SK-N-SH (cell line): ENCODE measurements at regions not wholly inside any gene's neighbourhood (a gene's known extent, or its start where the extent isn't known, plus 50 kb on each side); places are given as distances from the start of the nearest gene placed in this dataset.

Experiments
- CTCF ChIA-PET: fragments of 300-600, 350-600 bp; formaldehyde crosslinking; extraction: SDS; loops from one replicate; lab custom pipeline; 2021; lab: Yijun Ruan, JAX
- POLR2A ChIA-PET: fragments of 350-600 bp; sonication (Branson Sonifier 250); formaldehyde crosslinking; extraction: SDS; loops from one replicate; lab custom pipeline; 2020; ENCODE audit warnings: antibody characterized with exemption, inconsistent platforms; lab: Yijun Ruan, JAX
- DNase-seq: peaks from one replicate; pipeline ENCODE4 v3.0.0; 2012
- H2AFZ ChIP-seq: fragments of 200-600 bp; sonication (generic); 2 replicates; pipeline ENCODE4 v1.8.1; 2016; ENCODE audit warnings: antibody characterized with exemption, mild to moderate bottlenecking, low read depth
- H3F3A ChIP-seq: fragments of 200-600 bp; sonication (generic); replicated peaks from 2 replicates; pipeline ENCODE3; 2016; ENCODE audit warnings: antibody characterized with exemption, mild to moderate bottlenecking; ENCODE audit not compliant: insufficient read depth
- H3K27ac ChIP-seq, 2 experiments: fragments of 200-500 bp in 1 of 2; fragments of 200-600 bp in 1 of 2; sonication (Bioruptor generic) in 1 of 2; sonication (generic), shearing (Covaris generic) in 1 of 2; 2 replicates each; pipeline versions ENCODE4 v1.5.1 to v1.6.1; 2014 to 2016; ENCODE audit warnings: low read depth in 2 of 2, inconsistent platforms in 1 of 2, low read length in 1 of 2, mild to moderate bottlenecking in 1 of 2, mixed read lengths in 1 of 2
- H3K27me3 ChIP-seq: fragments of 200-600 bp; sonication (generic), shearing (Covaris generic); 2 replicates; pipeline ENCODE4 v1.6.1; 2016; ENCODE audit warnings: mixed run types; ENCODE audit not compliant: insufficient read depth
- H3K36me3 ChIP-seq, 2 experiments: fragments of 200-500 bp in 1 of 2; fragments of 200-600 bp in 1 of 2; sonication (Bioruptor generic) in 1 of 2; sonication (generic) in 1 of 2; replicated peaks in 1 of 2; 2 replicates each; pipeline versions ENCODE3 to v1.5.1; 2014 to 2016; ENCODE audit warnings: low read length in 1 of 2, mild to moderate bottlenecking in 1 of 2; ENCODE audit not compliant: insufficient read depth in 2 of 2, control insufficient read depth in 1 of 2
- H3K4me1 ChIP-seq, 2 experiments: fragments of 200-500 bp in 1 of 2; fragments of 200-600 bp in 1 of 2; sonication (Bioruptor generic) in 1 of 2; sonication (generic), shearing (Covaris generic) in 1 of 2; 2 replicates each; pipeline versions ENCODE4 v1.5.1 to v1.6.1; 2014 to 2016; ENCODE audit warnings: low read depth in 1 of 2, low read length in 1 of 2, mixed run types in 1 of 2; ENCODE audit not compliant: insufficient read depth in 2 of 2, control insufficient read depth in 1 of 2
- H3K4me2 ChIP-seq: fragments of 200-600 bp; sonication (generic), shearing (Covaris generic); 2 replicates; pipeline ENCODE4 v1.6.1; 2017; ENCODE audit warnings: mixed run types
- H3K4me3 ChIP-seq, 2 experiments: fragments of 200-500 bp in 1 of 2; fragments of 200-600 bp in 1 of 2; sonication (Bioruptor generic) in 1 of 2; sonication (generic), shearing (Covaris generic) in 1 of 2; 2 replicates each; pipeline versions ENCODE4 v1.5.1 to v1.8.1; 2014 to 2016; ENCODE audit warnings: low read depth in 2 of 2, inconsistent platforms in 1 of 2, low read length in 1 of 2, mild to moderate bottlenecking in 1 of 2, mixed read lengths in 1 of 2, moderate library complexity in 1 of 2
- H3K79me2 ChIP-seq: fragments of 200-600 bp; sonication (generic); 2 replicates; pipeline ENCODE4 v1.8.1; 2017; ENCODE audit warnings: mild to moderate bottlenecking; ENCODE audit not compliant: insufficient read depth
- H3K9ac ChIP-seq: fragments of 200-600 bp; sonication (generic); 2 replicates; pipeline ENCODE4 v1.6.1; 2017; ENCODE audit warnings: mixed run types
- H3K9me2 ChIP-seq: fragments of 200-600 bp; sonication (generic); 2 replicates; pipeline ENCODE4 v1.6.1; 2017; ENCODE audit warnings: mixed run types
- H3K9me3 ChIP-seq: fragments of 200-600 bp; sonication (generic); 2 replicates; pipeline ENCODE4 v1.6.1; 2017; ENCODE audit warnings: mixed run types, mild to moderate bottlenecking, moderate library complexity
- H4K20me1 ChIP-seq: fragments of 200-600 bp; sonication (generic); 2 replicates; pipeline ENCODE4 v1.6.1; 2017; ENCODE audit warnings: mild to moderate bottlenecking, mixed run types; ENCODE audit not compliant: insufficient read depth
- EP300 ChIP-seq, 2 experiments: IDR thresholded peaks; 2 replicates each; pipeline versions ENCODE4 v1.4.0 to v1.6.1; 2012; ENCODE audit warnings: borderline replicate concordance in 1 of 2, low read depth in 1 of 2, low read length in 1 of 2
- FOXJ3 ChIP-seq: sonication (generic); formaldehyde crosslinking; IDR thresholded peaks from 2 replicates; pipeline ENCODE4 v1.5.1; 2020; ENCODE audit warnings: mild to moderate bottlenecking, missing genetic modification reagents
- GATA2 ChIP-seq: sonication (generic); formaldehyde crosslinking; IDR thresholded peaks from 2 replicates; pipeline ENCODE4 v1.5.0; 2020; ENCODE audit warnings: mild to moderate bottlenecking, missing genetic modification reagents
- JUND ChIP-seq: IDR thresholded peaks from 2 replicates; pipeline ENCODE4 v1.4.0; 2012
- MEF2A ChIP-seq: IDR thresholded peaks from 2 replicates; pipeline ENCODE4 v1.4.0; 2012; ENCODE audit warnings: low read depth, borderline replicate concordance
- MXI1 ChIP-seq: IDR thresholded peaks from 2 replicates; pipeline ENCODE4 v1.6.1; 2012; ENCODE audit warnings: mild to moderate bottlenecking, low read depth, low read length, improper control_type of control experiment
- NFIC ChIP-seq: IDR thresholded peaks from 2 replicates; pipeline ENCODE4 v1.4.0; 2012; ENCODE audit warnings: borderline replicate concordance
- NRF1 ChIP-seq: IDR thresholded peaks from 2 replicates; pipeline ENCODE4 v1.6.1; 2012; ENCODE audit warnings: low read depth, mild to moderate bottlenecking, low read length
- POLR2AphosphoS5 ChIP-seq: IDR thresholded peaks from 2 replicates; pipeline ENCODE4 v1.6.1; 2012; ENCODE audit warnings: low read depth, low read length
- RXRA ChIP-seq: IDR thresholded peaks from 2 replicates; pipeline ENCODE4 v1.4.0; 2012; ENCODE audit warnings: low read depth, mild to moderate bottlenecking, borderline replicate concordance
- SMC3 ChIP-seq: IDR thresholded peaks from 2 replicates; pipeline ENCODE4 v1.6.1; 2012; ENCODE audit warnings: low read depth, low read length, improper control_type of control experiment
- TAF1 ChIP-seq: IDR thresholded peaks from 2 replicates; pipeline ENCODE4 v1.6.1; 2012; ENCODE audit warnings: low read depth, mild to moderate bottlenecking, low read length, moderate library complexity, borderline replicate concordance
- TCF12 ChIP-seq: IDR thresholded peaks from 2 replicates; pipeline ENCODE4 v1.4.0; 2012
- TF ChIP-seq, protein P1 (sequence below): IDR thresholded peaks from 2 replicates; pipeline ENCODE4 v1.6.1; 2012; ENCODE audit warnings: mild to moderate bottlenecking, low read depth, low read length, moderate library complexity
- TF ChIP-seq, protein P2 (sequence below): IDR thresholded peaks from 2 replicates; pipeline ENCODE4 v1.4.0; 2012; ENCODE audit warnings: low read depth, borderline replicate concordance
- TF ChIP-seq, protein P3 (sequence below): fragments of 200-600 bp; sonication (generic); IDR thresholded peaks from 2 replicates; pipeline ENCODE4 v1.6.1; 2017; ENCODE audit warnings: antibody characterized with exemption, mild to moderate bottlenecking, moderate library complexity
- TF ChIP-seq, protein P4 (sequence below): IDR thresholded peaks from 2 replicates; pipeline ENCODE4 v1.4.0; 2012; ENCODE audit warnings: low read depth, borderline replicate concordance
- TF ChIP-seq, protein P5 (sequence below): fragments of 150-350 bp; IDR thresholded peaks from 2 replicates; pipeline ENCODE4 v1.6.1; 2017; ENCODE audit warnings: antibody characterized with exemption, low read length, low read depth, borderline replicate concordance

DNA sequence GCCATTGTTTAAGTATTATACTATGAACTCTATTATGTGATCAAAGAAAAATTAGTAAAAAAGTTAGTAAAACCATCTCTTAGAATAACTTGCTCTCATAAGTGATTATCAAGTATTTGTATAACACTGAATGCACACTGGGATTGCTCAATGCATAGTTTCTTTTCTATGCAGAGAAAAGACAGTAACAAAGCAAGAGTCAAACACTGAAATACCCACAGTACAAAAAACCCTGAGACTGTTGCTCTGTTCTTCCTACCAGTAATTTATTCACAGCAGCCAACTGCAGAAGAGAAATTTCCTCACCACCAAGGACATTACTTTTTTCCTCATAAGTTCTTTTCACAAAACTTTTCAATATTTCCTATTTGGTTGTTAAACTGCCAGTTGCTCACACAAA, 634.4 kb downstream of the DTWD2 start:
- Histone ChIP-seq H3K27ac (no peak overlapping the region), H3K4me3 (no peak overlapping the region), H3K4me1 (peaks cover 0 to 2% of the 10 kb centered on the region in 2 experiments; a peak in 2 of 4 replicates), H3K4me2 (no peak overlapping the region), H3K9ac (no peak overlapping the region), H3K9me2 (no peaks in the 10 kb centered on the region), H3F3A (no peaks in the 10 kb centered on the region), H3K79me2 (no peaks in the 10 kb centered on the region), H3K36me3 (no peaks in the 10 kb centered on the region), H3K9me3 (no peaks in the 10 kb centered on the region; the same call in 1 of the 2 replicates), H2AFZ (no peak overlapping the region), H3K27me3 (no peaks in the 10 kb centered on the region), H4K20me1 (no peaks in the 10 kb centered on the region)
- DNase-seq = no peak
- no peak for TF ChIP-seq TCF12
- TF ChIP-seq NRF1 = no peak
- TF ChIP-seq NFIC = no peak
- TF ChIP-seq POLR2AphosphoS5 = no peak
- TF ChIP-seq TAF1 = no peak
- TF ChIP-seq SMC3 = no peak
- TF ChIP-seq, protein P1, sequence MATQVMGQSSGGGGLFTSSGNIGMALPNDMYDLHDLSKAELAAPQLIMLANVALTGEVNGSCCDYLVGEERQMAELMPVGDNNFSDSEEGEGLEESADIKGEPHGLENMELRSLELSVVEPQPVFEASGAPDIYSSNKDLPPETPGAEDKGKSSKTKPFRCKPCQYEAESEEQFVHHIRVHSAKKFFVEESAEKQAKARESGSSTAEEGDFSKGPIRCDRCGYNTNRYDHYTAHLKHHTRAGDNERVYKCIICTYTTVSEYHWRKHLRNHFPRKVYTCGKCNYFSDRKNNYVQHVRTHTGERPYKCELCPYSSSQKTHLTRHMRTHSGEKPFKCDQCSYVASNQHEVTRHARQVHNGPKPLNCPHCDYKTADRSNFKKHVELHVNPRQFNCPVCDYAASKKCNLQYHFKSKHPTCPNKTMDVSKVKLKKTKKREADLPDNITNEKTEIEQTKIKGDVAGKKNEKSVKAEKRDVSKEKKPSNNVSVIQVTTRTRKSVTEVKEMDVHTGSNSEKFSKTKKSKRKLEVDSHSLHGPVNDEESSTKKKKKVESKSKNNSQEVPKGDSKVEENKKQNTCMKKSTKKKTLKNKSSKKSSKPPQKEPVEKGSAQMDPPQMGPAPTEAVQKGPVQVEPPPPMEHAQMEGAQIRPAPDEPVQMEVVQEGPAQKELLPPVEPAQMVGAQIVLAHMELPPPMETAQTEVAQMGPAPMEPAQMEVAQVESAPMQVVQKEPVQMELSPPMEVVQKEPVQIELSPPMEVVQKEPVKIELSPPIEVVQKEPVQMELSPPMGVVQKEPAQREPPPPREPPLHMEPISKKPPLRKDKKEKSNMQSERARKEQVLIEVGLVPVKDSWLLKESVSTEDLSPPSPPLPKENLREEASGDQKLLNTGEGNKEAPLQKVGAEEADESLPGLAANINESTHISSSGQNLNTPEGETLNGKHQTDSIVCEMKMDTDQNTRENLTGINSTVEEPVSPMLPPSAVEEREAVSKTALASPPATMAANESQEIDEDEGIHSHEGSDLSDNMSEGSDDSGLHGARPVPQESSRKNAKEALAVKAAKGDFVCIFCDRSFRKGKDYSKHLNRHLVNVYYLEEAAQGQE = no peak
- TF ChIP-seq, protein P2, sequence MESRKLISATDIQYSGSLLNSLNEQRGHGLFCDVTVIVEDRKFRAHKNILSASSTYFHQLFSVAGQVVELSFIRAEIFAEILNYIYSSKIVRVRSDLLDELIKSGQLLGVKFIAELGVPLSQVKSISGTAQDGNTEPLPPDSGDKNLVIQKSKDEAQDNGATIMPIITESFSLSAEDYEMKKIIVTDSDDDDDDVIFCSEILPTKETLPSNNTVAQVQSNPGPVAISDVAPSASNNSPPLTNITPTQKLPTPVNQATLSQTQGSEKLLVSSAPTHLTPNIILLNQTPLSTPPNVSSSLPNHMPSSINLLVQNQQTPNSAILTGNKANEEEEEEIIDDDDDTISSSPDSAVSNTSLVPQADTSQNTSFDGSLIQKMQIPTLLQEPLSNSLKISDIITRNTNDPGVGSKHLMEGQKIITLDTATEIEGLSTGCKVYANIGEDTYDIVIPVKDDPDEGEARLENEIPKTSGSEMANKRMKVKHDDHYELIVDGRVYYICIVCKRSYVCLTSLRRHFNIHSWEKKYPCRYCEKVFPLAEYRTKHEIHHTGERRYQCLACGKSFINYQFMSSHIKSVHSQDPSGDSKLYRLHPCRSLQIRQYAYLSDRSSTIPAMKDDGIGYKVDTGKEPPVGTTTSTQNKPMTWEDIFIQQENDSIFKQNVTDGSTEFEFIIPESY = no peak
- TF ChIP-seq, protein P3, sequence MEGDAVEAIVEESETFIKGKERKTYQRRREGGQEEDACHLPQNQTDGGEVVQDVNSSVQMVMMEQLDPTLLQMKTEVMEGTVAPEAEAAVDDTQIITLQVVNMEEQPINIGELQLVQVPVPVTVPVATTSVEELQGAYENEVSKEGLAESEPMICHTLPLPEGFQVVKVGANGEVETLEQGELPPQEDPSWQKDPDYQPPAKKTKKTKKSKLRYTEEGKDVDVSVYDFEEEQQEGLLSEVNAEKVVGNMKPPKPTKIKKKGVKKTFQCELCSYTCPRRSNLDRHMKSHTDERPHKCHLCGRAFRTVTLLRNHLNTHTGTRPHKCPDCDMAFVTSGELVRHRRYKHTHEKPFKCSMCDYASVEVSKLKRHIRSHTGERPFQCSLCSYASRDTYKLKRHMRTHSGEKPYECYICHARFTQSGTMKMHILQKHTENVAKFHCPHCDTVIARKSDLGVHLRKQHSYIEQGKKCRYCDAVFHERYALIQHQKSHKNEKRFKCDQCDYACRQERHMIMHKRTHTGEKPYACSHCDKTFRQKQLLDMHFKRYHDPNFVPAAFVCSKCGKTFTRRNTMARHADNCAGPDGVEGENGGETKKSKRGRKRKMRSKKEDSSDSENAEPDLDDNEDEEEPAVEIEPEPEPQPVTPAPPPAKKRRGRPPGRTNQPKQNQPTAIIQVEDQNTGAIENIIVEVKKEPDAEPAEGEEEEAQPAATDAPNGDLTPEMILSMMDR = no peak
- TF ChIP-seq, protein P4, sequence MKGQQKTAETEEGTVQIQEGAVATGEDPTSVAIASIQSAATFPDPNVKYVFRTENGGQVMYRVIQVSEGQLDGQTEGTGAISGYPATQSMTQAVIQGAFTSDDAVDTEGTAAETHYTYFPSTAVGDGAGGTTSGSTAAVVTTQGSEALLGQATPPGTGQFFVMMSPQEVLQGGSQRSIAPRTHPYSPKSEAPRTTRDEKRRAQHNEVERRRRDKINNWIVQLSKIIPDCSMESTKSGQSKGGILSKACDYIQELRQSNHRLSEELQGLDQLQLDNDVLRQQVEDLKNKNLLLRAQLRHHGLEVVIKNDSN = no peak
- no peak for TF ChIP-seq MXI1
- no peak for TF ChIP-seq JUND
- TF ChIP-seq RXRA = no peak
- no peak for TF ChIP-seq MEF2A
- no peak for TF ChIP-seq FOXJ3
- no peak for TF ChIP-seq GATA2
- TF ChIP-seq, protein P5, sequence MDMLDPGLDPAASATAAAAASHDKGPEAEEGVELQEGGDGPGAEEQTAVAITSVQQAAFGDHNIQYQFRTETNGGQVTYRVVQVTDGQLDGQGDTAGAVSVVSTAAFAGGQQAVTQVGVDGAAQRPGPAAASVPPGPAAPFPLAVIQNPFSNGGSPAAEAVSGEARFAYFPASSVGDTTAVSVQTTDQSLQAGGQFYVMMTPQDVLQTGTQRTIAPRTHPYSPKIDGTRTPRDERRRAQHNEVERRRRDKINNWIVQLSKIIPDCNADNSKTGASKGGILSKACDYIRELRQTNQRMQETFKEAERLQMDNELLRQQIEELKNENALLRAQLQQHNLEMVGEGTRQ = no peak
- TF ChIP-seq EP300 (IDR thresholded peaks at IDR 0.05; ENCODE audit: borderline replicate concordance in 1 of 2, low read depth in 1 of 2, low read length in 1 of 2) = no peak
- ChIA-PET POLR2A (no interaction called here), CTCF (no interaction called here)
